Astrocyte (in vitro differentiated cells and primary cell): ENCODE measurements at regions not wholly inside any gene's neighbourhood (a gene's known extent, or its start where the extent isn't known, plus 50 kb on each side); places are given as distances from the start of the nearest gene placed in this dataset.

Source experiments
- DNase-seq: peaks from one replicate; pipeline ENCODE4 v3.0.0-alpha.2; 2010; ENCODE audit warnings: low read depth
- FAIRE-seq: peaks from 2 replicates; lab custom pipeline; 2011; peaks lifted over from hg19 to GRCh38; lab: Jason Lieb, UNC
- H2AFZ ChIP-seq: 2 replicates; pipeline ENCODE4 v1.6.0; 2012; ENCODE audit warnings: low read depth, low read length, inconsistent platforms
- H3K27ac ChIP-seq: 2 replicates; pipeline ENCODE4 v1.5.1; 2011; ENCODE audit warnings: low read depth, low read length, inconsistent platforms
- H3K27me3 ChIP-seq: 2 replicates; pipeline ENCODE4 v1.6.0; 2011; ENCODE audit warnings: low read length, inconsistent platforms; ENCODE audit not compliant: insufficient read depth
- H3K36me3 ChIP-seq: 2 replicates; pipeline ENCODE4 v1.5.1; 2011; ENCODE audit warnings: low read length, inconsistent platforms; ENCODE audit not compliant: insufficient read depth
- H3K4me1 ChIP-seq: 2 replicates; pipeline ENCODE4 v1.5.1; 2011; ENCODE audit warnings: low read length, inconsistent platforms; ENCODE audit not compliant: insufficient read depth
- H3K4me2 ChIP-seq: 2 replicates; pipeline ENCODE4 v1.6.0; 2012; ENCODE audit warnings: low read length, inconsistent platforms
- H3K4me3 ChIP-seq: 2 replicates; pipeline ENCODE4 v1.5.1; 2011; ENCODE audit warnings: low read depth, mild to moderate bottlenecking, low read length, inconsistent platforms; ENCODE audit not compliant: insufficient read depth
- H3K79me2 ChIP-seq: 2 replicates; pipeline ENCODE4 v1.6.0; 2012; ENCODE audit warnings: mild to moderate bottlenecking, low read length, inconsistent platforms; ENCODE audit not compliant: insufficient read depth
- H3K9ac ChIP-seq: 2 replicates; pipeline ENCODE4 v1.6.0; 2012; ENCODE audit warnings: mild to moderate bottlenecking, low read length, inconsistent platforms
- H3K9me3 ChIP-seq: 2 replicates; pipeline ENCODE4 v1.5.1; 2012; ENCODE audit warnings: low read depth, mild to moderate bottlenecking, low read length, inconsistent platforms; ENCODE audit not compliant: insufficient read depth
- H4K20me1 ChIP-seq: 2 replicates; pipeline ENCODE4 v1.6.0; 2012; ENCODE audit warnings: low read length, inconsistent platforms; ENCODE audit not compliant: insufficient read depth
- H3K27ac Mint-ChIP-seq: one replicate; pipeline ENCODE4 v1.8.0; 2021; ENCODE audit warnings: mild to moderate bottlenecking, mixed read lengths; ENCODE audit not compliant: unreplicated experiment
- H3K27me3 Mint-ChIP-seq: one replicate; pipeline ENCODE4 v1.8.0; 2021; ENCODE audit warnings: low read depth, mixed read lengths; ENCODE audit not compliant: unreplicated experiment
- H3K36me3 Mint-ChIP-seq: one replicate; pipeline ENCODE4 v1.8.0; 2021; ENCODE audit warnings: low read depth, mixed read lengths; ENCODE audit not compliant: unreplicated experiment
- H3K4me1 Mint-ChIP-seq: one replicate; pipeline ENCODE4 v1.8.0; 2021; ENCODE audit warnings: low read depth, mixed read lengths; ENCODE audit not compliant: unreplicated experiment
- H3K4me3 Mint-ChIP-seq: one replicate; pipeline ENCODE4 v1.8.0; 2021; ENCODE audit warnings: mild to moderate bottlenecking, moderate library complexity, mixed read lengths; ENCODE audit not compliant: unreplicated experiment
- H3K9me3 Mint-ChIP-seq: one replicate; pipeline ENCODE4 v1.8.0; 2021; ENCODE audit warnings: mild to moderate bottlenecking, mixed read lengths; ENCODE audit not compliant: unreplicated experiment
- CTCF ChIP-seq: IDR thresholded peaks from 2 replicates; pipeline ENCODE4 v1.5.1; 2011; ENCODE audit warnings: low read depth, mild to moderate bottlenecking, inconsistent platforms, low read length, moderate library complexity; ENCODE audit not compliant: insufficient read depth
- EZH2 ChIP-seq: IDR thresholded peaks from 2 replicates; pipeline ENCODE4 v1.6.1; 2012; ENCODE audit warnings: mild to moderate bottlenecking, low read length, inconsistent platforms; ENCODE audit not compliant: insufficient read depth

- Mint-ChIP-seq H3K4me3 (no peak overlapping the region), H3K36me3 (no peaks in the 10 kb centered on the region), H3K4me1 (no peaks in the 10 kb centered on the region), H3K27me3 (peaks cover 28% of the 10 kb centered on the region), H3K27ac (no peak overlapping the region), H3K9me3 (no peaks in the 10 kb centered on the region)
- Histone ChIP-seq H3K4me3 (no peak overlapping the region), H3K36me3 (no peaks in the 10 kb centered on the region), H2AFZ (no peak overlapping the region), H3K27me3 (peaks cover 4% of the 10 kb centered on the region), H4K20me1 (no peaks in the 10 kb centered on the region), H3K79me2 (no peaks in the 10 kb centered on the region), H3K4me1 (no peaks in the 10 kb centered on the region), H3K27ac (no peak overlapping the region), H3K9me3 (no peaks in the 10 kb centered on the region), H3K9ac (no peak overlapping the region), H3K4me2 (no peak overlapping the region)
- FAIRE-seq (no peak), DNase-seq (no peak)
- TF ChIP-seq EZH2 (no peak), CTCF (no peak)
Observed at GRCh38 chr14:76638841-76639240, 122.4 kb upstream of the VASH1 start.

DNA sequence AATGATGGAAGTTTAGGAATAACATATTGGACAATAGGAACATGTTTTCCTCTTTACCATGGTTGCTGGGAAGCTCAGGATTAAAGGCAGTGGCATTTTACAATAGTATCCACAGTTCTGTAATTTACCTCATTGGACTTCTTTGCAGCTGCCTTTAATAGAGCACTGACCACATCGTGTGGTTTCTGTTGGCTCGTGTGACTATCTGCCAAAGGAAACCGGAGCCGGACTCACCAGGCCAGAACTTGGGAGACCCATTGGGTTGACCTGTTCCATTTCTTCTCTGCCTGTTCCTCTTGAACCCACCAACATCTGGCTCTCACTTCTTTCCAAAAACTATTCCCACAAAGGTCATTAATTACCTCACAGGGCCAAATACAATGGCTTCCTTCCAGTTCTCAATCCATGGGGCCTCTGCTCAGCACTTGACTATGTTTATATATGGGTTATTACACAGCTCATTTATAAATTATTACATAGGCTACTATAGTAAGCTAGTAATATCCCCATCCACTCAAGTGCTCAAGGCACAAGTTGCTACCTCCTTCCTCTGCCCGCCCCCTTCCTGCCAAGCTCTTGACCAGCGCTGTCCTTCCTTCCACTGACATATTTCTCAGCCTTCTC lies 121.5 kb upstream of the VASH1 start:
- Histone ChIP-seq H3K9me3 (no peaks in the 10 kb centered on the region), H4K20me1 (no peaks in the 10 kb centered on the region), H3K4me1 (no peaks in the 10 kb centered on the region), H3K4me2 (no peak overlapping the region), H3K36me3 (no peaks in the 10 kb centered on the region), H3K27me3 (peaks cover 7% of the 10 kb centered on the region), H3K4me3 (no peak overlapping the region), H3K27ac (no peak overlapping the region), H3K9ac (no peak overlapping the region), H3K79me2 (no peaks in the 10 kb centered on the region), H2AFZ (no peak overlapping the region)
- Mint-ChIP-seq H3K4me1 (no peaks in the 10 kb centered on the region), H3K4me3 (no peak overlapping the region), H3K27me3 (peaks cover 33% of the 10 kb centered on the region), H3K9me3 (no peaks in the 10 kb centered on the region), H3K27ac (no peak overlapping the region), H3K36me3 (no peaks in the 10 kb centered on the region)
- FAIRE-seq (no peak), DNase-seq (no peak)
- no peak for TF ChIP-seq CTCF
- TF ChIP-seq EZH2, result no peak

DNA sequence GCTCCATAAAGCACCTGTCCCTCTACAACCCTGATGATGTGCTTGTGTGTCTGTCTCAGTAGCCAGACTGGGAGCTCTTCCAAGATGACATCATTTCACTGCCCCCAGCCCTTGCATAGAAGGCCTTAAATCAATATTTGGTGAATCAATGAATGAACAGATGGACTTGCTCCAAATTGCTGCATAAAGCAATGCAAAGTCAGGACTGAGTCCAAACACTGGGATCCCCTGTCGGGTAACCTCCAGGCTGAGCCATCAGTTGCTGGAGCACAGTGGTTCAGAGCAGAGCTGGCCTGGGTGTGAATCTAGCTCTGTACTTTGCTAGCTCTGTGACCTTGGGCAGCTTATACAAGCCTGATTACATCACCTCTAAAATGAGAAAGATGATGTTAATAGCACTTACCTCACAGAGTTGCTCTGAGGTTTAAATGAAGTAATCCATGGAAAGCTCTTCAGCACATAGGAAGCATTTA lies 120.3 kb upstream of the VASH1 start:
- H3K27ac ChIP-seq, result no peak overlapping the region
- Mint-ChIP-seq H3K27ac (no peak overlapping the region), H3K9me3 (no peaks in the 10 kb centered on the region), H3K36me3 (no peaks in the 10 kb centered on the region), H3K4me1 (no peaks in the 10 kb centered on the region), H3K27me3 (peaks cover 32% of the 10 kb centered on the region), H3K4me3 (no peak overlapping the region)
- H3K4me2 ChIP-seq, result no peak overlapping the region
- no peaks in the 10 kb centered on the region for H3K4me1 ChIP-seq
- H3K27me3 ChIP-seq, result peaks cover 7% of the 10 kb centered on the region
- TF ChIP-seq CTCF (no peak), EZH2 (no peak)
- no peaks in the 10 kb centered on the region for H3K79me2 ChIP-seq
- H3K9me3 ChIP-seq, result no peaks in the 10 kb centered on the region
- no peaks in the 10 kb centered on the region for H4K20me1 ChIP-seq
- no peak for DNase-seq
- H2AFZ ChIP-seq, result no peak overlapping the region
- no peak overlapping the region for H3K9ac ChIP-seq
- no peak for FAIRE-seq
- H3K36me3 ChIP-seq, result no peaks in the 10 kb centered on the region
- no peak overlapping the region for H3K4me3 ChIP-seq
